ENCODE measurements at regions not wholly inside any gene's neighbourhood (a gene's known extent, or its start where the extent isn't known, plus 50 kb on each side); places are given as distances from the start of the nearest gene placed in this dataset.

GRCh38 chr1:58159434-58159830 is 387.1 kb downstream of the OMA1 start:
- TF ChIP-seq CTCF (IDR thresholded peaks at IDR 0.05) = no peak
- TF ChIP-seq POLR2A (IDR thresholded peaks at IDR 0.05) = no peak
